K562 (cell line): ENCODE measurements at regions not wholly inside any gene's neighbourhood (a gene's known extent, or its start where the extent isn't known, plus 50 kb on each side); places are given as distances from the start of the nearest gene placed in this dataset.

Experiments
- CAMTA2 ChIP-seq: fragments of 250-450 bp; sonication (Bioruptor Pico); conservative IDR thresholded peaks from 2 replicates; pipeline ENCODE4 v1.5.1; 2022
- CBX1 ChIP-seq: sonication (generic); IDR thresholded peaks from 2 replicates; pipeline ENCODE4 v1.6.1; 2016; ENCODE audit warnings: antibody characterized with exemption, low read depth, mild to moderate bottlenecking
- DDX20 ChIP-seq: fragments of 450-650 bp; IDR thresholded peaks from 2 replicates; pipeline ENCODE4 v1.6.1; 2016; ENCODE audit warnings: missing genetic modification characterization, low read depth, mild to moderate bottlenecking, missing compliant biosample characterization, moderate library complexity
- KDM5B ChIP-seq: fragments of 200-600 bp; sonication (generic); IDR thresholded peaks from 2 replicates; pipeline ENCODE4 v1.6.1; 2012; ENCODE audit warnings: low read depth, mild to moderate bottlenecking, moderate library complexity, low read length, control low read depth, inconsistent platforms; ENCODE audit not compliant: insufficient replicate concordance
- NFRKB ChIP-seq: fragments of 450-650 bp; IDR thresholded peaks from 2 replicates; pipeline ENCODE4 v1.6.1; 2016; ENCODE audit warnings: low read depth
- POLR3G ChIP-seq: IDR thresholded peaks from 2 replicates; pipeline ENCODE4 v1.6.1; 2011; ENCODE audit not compliant: insufficient read length, insufficient replicate concordance; ENCODE audit errors: extremely low read depth
- ZNF445 ChIP-seq: fragments of 250-450 bp; sonication (Bioruptor Pico); IDR thresholded peaks from 2 replicates; pipeline ENCODE4 v1.4.0; 2020; ENCODE audit warnings: low read depth, mild to moderate bottlenecking, moderate library complexity
- TF ChIP-seq, protein P1 (sequence below): fragments of 250-450 bp; sonication (Bioruptor Pico); IDR thresholded peaks from 2 replicates; pipeline ENCODE4 v1.8.0; 2021; ENCODE audit warnings: mild to moderate bottlenecking, moderate library complexity
- TF ChIP-seq, protein P2 (sequence below): sonication (generic); formaldehyde crosslinking; IDR thresholded peaks from 2 replicates; pipeline ENCODE4 v1.8.0; 2023; ENCODE audit warnings: mild to moderate bottlenecking, missing genetic modification reagents

DNA sequence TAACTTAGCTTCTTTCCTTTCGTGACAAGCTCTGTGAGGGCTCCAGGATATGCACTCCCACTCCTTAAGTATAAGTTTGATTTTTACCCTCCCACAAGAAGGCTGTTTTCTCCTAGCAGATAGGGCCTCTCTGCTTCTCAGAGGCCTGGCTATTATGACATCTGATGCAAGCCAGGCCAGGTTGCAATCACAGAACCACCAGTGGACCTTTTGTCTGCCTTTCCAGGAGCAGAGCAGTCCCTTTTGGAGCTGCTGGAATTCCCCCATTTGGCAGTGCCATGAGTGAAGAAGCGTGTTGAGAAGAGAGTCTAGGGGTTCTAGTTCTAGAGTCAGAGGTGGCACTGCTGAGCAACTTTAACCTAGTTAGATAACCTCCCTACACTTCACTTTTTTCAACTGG is 1004.3 kb upstream of the SEMA6D start (continued):
- TF ChIP-seq KDM5B (no peak), ZNF445 (no peak), POLR3G (no peak), NFRKB (no peak), CAMTA2 (CRISPR knock-in tag) (no peak), DDX20 (tag) (no peak), CBX1 (no peak)
- TF ChIP-seq, protein P1, sequence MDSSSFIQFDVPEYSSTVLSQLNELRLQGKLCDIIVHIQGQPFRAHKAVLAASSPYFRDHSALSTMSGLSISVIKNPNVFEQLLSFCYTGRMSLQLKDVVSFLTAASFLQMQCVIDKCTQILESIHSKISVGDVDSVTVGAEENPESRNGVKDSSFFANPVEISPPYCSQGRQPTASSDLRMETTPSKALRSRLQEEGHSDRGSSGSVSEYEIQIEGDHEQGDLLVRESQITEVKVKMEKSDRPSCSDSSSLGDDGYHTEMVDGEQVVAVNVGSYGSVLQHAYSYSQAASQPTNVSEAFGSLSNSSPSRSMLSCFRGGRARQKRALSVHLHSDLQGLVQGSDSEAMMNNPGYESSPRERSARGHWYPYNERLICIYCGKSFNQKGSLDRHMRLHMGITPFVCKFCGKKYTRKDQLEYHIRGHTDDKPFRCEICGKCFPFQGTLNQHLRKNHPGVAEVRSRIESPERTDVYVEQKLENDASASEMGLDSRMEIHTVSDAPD, result no peak
- TF ChIP-seq, protein P2, sequence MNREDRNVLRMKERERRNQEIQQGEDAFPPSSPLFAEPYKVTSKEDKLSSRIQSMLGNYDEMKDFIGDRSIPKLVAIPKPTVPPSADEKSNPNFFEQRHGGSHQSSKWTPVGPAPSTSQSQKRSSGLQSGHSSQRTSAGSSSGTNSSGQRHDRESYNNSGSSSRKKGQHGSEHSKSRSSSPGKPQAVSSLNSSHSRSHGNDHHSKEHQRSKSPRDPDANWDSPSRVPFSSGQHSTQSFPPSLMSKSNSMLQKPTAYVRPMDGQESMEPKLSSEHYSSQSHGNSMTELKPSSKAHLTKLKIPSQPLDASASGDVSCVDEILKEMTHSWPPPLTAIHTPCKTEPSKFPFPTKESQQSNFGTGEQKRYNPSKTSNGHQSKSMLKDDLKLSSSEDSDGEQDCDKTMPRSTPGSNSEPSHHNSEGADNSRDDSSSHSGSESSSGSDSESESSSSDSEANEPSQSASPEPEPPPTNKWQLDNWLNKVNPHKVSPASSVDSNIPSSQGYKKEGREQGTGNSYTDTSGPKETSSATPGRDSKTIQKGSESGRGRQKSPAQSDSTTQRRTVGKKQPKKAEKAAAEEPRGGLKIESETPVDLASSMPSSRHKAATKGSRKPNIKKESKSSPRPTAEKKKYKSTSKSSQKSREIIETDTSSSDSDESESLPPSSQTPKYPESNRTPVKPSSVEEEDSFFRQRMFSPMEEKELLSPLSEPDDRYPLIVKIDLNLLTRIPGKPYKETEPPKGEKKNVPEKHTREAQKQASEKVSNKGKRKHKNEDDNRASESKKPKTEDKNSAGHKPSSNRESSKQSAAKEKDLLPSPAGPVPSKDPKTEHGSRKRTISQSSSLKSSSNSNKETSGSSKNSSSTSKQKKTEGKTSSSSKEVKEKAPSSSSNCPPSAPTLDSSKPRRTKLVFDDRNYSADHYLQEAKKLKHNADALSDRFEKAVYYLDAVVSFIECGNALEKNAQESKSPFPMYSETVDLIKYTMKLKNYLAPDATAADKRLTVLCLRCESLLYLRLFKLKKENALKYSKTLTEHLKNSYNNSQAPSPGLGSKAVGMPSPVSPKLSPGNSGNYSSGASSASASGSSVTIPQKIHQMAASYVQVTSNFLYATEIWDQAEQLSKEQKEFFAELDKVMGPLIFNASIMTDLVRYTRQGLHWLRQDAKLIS (CRISPR knock-in tag), result no peak
